Activated CD4-positive, alpha-beta T cell treated with anti-CD3 and anti-CD28 coated beads, Interleukin-2, amount 50 U/mL, for 1 hour (primary cell): ENCODE measurements at regions not wholly inside any gene's neighbourhood (a gene's known extent, or its start where the extent isn't known, plus 50 kb on each side); places are given as distances from the start of the nearest gene placed in this dataset.

ENCODE experiments used
- DNase-seq: peaks from one replicate; pipeline ENCODE4 v3.0.0-alpha.2; 2020

- DNase-seq = no peak
Measured at GRCh38 chr6:14730654-14731053, 515.2 kb upstream of the JARID2 start.

GRCh38 chr6:14731611-14732010 is 514.3 kb upstream of the JARID2 start:
- DNase-seq = no peak

- no peak for DNase-seq
Measured at GRCh38 chr6:14732226-14732843, 513.5 kb upstream of the JARID2 start.

- DNase-seq = no peak
Measured at GRCh38 chr6:14732844-14733757, 512.8 kb upstream of the JARID2 start.

- DNase-seq = no peak
Measured at GRCh38 chr6:14734052-14734415, 511.8 kb upstream of the JARID2 start.

GRCh38 chr6:14734416-14735340 is 511.2 kb upstream of the JARID2 start:
- no peak for DNase-seq

GRCh38 chr6:14735956-14736486 is 509.8 kb upstream of the JARID2 start:
- no peak for DNase-seq

GRCh38 chr6:14736554-14736953 is 509.3 kb upstream of the JARID2 start:
- no peak for DNase-seq

GRCh38 chr6:14738497-14738896 is 507.4 kb upstream of the JARID2 start:
- DNase-seq = no peak

GRCh38 chr6:14738933-14739332 is 506.9 kb upstream of the JARID2 start:
- DNase-seq = no peak

- no peak for DNase-seq
Measured at GRCh38 chr6:14739827-14740226, 506.0 kb upstream of the JARID2 start.

GRCh38 chr6:14742171-14742570 is 503.7 kb upstream of the JARID2 start:
- DNase-seq = no peak

GRCh38 chr6:14742680-14743079 is 503.2 kb upstream of the JARID2 start:
- DNase-seq = no peak

GRCh38 chr6:14743144-14743473 is 502.8 kb upstream of the JARID2 start:
- DNase-seq = no peak

- peak; percentile 43 for DNase-seq
Measured at GRCh38 chr6:14743474-14744211, 502.2 kb upstream of the JARID2 start.

GRCh38 chr6:14744212-14744556 is 501.7 kb upstream of the JARID2 start:
- DNase-seq = no peak

- no peak for DNase-seq
Measured at GRCh38 chr6:14746139-14746837, 499.6 kb upstream of the JARID2 start.

- no peak for DNase-seq
Measured at GRCh38 chr6:14747881-14748520, 497.9 kb upstream of the JARID2 start.

GRCh38 chr6:14748679-14749078 is 497.2 kb upstream of the JARID2 start:
- DNase-seq = no peak

- DNase-seq = no peak
Measured at GRCh38 chr6:14750059-14750661, 495.7 kb upstream of the JARID2 start.

- DNase-seq = no peak
Measured at GRCh38 chr6:14751645-14752175, 494.2 kb upstream of the JARID2 start.
